ENCODE measurements at regions not wholly inside any gene's neighbourhood (a gene's known extent, or its start where the extent isn't known, plus 50 kb on each side); places are given as distances from the start of the nearest gene placed in this dataset.

DNA sequence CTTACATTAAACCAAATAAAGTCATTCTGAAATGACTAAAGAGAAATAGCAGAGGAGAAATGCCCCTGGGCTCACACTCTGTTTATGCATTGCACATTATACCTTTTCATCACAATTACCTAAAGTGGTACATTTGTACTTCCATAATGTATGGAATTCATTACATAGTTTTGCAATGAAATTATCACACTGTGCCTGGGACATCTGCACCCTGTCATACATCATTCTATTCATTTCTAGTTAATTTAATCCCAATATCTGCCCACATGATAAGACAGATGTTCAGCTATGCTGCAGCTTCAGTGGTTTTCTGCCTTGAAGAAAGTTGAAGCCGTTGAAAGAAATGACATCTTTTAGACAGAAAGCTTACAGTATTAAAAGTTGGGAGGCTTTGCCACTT, 580.0 kb downstream of the SOX6 start:
- TF ChIP-seq, protein P1, sequence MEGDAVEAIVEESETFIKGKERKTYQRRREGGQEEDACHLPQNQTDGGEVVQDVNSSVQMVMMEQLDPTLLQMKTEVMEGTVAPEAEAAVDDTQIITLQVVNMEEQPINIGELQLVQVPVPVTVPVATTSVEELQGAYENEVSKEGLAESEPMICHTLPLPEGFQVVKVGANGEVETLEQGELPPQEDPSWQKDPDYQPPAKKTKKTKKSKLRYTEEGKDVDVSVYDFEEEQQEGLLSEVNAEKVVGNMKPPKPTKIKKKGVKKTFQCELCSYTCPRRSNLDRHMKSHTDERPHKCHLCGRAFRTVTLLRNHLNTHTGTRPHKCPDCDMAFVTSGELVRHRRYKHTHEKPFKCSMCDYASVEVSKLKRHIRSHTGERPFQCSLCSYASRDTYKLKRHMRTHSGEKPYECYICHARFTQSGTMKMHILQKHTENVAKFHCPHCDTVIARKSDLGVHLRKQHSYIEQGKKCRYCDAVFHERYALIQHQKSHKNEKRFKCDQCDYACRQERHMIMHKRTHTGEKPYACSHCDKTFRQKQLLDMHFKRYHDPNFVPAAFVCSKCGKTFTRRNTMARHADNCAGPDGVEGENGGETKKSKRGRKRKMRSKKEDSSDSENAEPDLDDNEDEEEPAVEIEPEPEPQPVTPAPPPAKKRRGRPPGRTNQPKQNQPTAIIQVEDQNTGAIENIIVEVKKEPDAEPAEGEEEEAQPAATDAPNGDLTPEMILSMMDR (IDR thresholded peaks at IDR 0.05 in 2 of 3, conservative IDR thresholded peaks at IDR 0.05 in 1 of 3; ENCODE audit: borderline replicate concordance in 1 of 3, insufficient read depth in 1 of 3, low read depth in 2 of 3, low read length in 2 of 3) = no peak
- TF ChIP-seq ZNF274 (IDR thresholded peaks at IDR 0.05; ENCODE audit: low read depth, low read length) = no peak
- no peak for TF ChIP-seq POLR2A (IDR thresholded peaks at IDR 0.05; ENCODE audit: borderline replicate concordance, extremely low read depth, insufficient read depth, insufficient read length)
- no peak for TF ChIP-seq RAD21 (IDR thresholded peaks at IDR 0.05; ENCODE audit: low read depth)
- no peak for TF ChIP-seq POLR2AphosphoS5 (IDR thresholded peaks at IDR 0.05; ENCODE audit: low read depth, low read length)
- TF ChIP-seq YY1 (IDR thresholded peaks at IDR 0.05; ENCODE audit: extremely low read depth, insufficient replicate concordance, low read depth, low read length) = no peak

All from HCT116 (cell line).